GM12891 (cell line): ENCODE measurements at regions not wholly inside any gene's neighbourhood (a gene's known extent, or its start where the extent isn't known, plus 50 kb on each side); places are given as distances from the start of the nearest gene placed in this dataset.
"Not testable (repeated sequence)": the region's sequence is repeated elsewhere in the genome, so short reads cannot be mapped to it uniquely, and the experiment has no call there.

Experiments
- DNase-seq: peaks from one replicate; pipeline ENCODE4 v3.0.0; 2011; ENCODE audit warnings: low spot score; ENCODE audit not compliant: insufficient read length
- FAIRE-seq: peaks from 2 replicates; lab custom pipeline; 2011; peaks lifted over from hg19 to GRCh38; lab: Jason Lieb, UNC
- PAX5 ChIP-seq: IDR thresholded peaks from 2 replicates; pipeline ENCODE4 v1.6.1; 2011; ENCODE audit warnings: low read length, moderate library complexity, mild to moderate bottlenecking; ENCODE audit not compliant: insufficient read depth, severe bottlenecking
- POLR2A ChIP-seq: IDR thresholded peaks from 2 replicates; pipeline ENCODE4 v1.6.1; 2011; ENCODE audit warnings: low read depth, low read length, control low read depth
- POLR2AphosphoS5 ChIP-seq: IDR thresholded peaks from 2 replicates; pipeline ENCODE4 v1.6.1; 2011; ENCODE audit warnings: low read depth, low read length, control low read depth
- POU2F2 ChIP-seq: IDR thresholded peaks from 2 replicates; pipeline ENCODE4 v1.6.1; 2011; ENCODE audit warnings: low read depth, mild to moderate bottlenecking, control low read depth, low read length, moderate library complexity
- SPI1 ChIP-seq: IDR thresholded peaks from 2 replicates; pipeline ENCODE4 v1.6.1; 2011; ENCODE audit warnings: low read depth, low read length, control low read depth
- TAF1 ChIP-seq: IDR thresholded peaks from 2 replicates; pipeline ENCODE4 v1.6.1; 2011; ENCODE audit warnings: low read depth, low read length, control low read depth

GRCh38 chr10:25843551-25844170 is 90.4 kb upstream of the MYO3A start:
- FAIRE-seq: no peak
- TF ChIP-seq POLR2AphosphoS5 (no peak), SPI1 (no peak), TAF1 (no peak), POLR2A (no peak), POU2F2 (no peak), PAX5 (no peak)

GRCh38 chr10:25844716-25845115 is 89.3 kb upstream of the MYO3A start:
- FAIRE-seq, DNase-seq: not testable (repeated sequence)

More at GRCh38 chr10:25843551-25844170, 90.4 kb upstream of the MYO3A start:
- DNase-seq: no peak

- TF ChIP-seq PAX5 (no peak), SPI1 (no peak), POLR2AphosphoS5 (no peak), POU2F2 (no peak), TAF1 (no peak), POLR2A (no peak)
- DNase-seq: no peak
- FAIRE-seq: no peak
These were observed 84.8 kb upstream of the MYO3A start for GRCh38 chr10:25849268-25849667.

GRCh38 chr10:25849988-25850387 is 84.0 kb upstream of the MYO3A start:
- FAIRE-seq (no peak), DNase-seq (no peak)
- TF ChIP-seq POLR2AphosphoS5: no peak
- TF ChIP-seq TAF1: no peak
- TF ChIP-seq POLR2A: no peak
- no peak for TF ChIP-seq PAX5
- TF ChIP-seq POU2F2: no peak

GRCh38 chr10:25851548-25851947 is 82.5 kb upstream of the MYO3A start:
- FAIRE-seq (no peak), DNase-seq (no peak)
- TF ChIP-seq POLR2AphosphoS5 (no peak), PAX5 (no peak), POU2F2 (no peak)

GRCh38 chr10:25852364-25852941 is 81.6 kb upstream of the MYO3A start:
- no peak for FAIRE-seq
- no peak for DNase-seq
- no peak for TF ChIP-seq PAX5
- TF ChIP-seq POLR2A: no peak

- FAIRE-seq: no peak
- no peak for DNase-seq
- TF ChIP-seq POU2F2: no peak
These were observed 76.0 kb upstream of the MYO3A start for GRCh38 chr10:25858076-25858475.

- FAIRE-seq (no peak), DNase-seq (no peak)
- TF ChIP-seq SPI1 (no peak), TAF1 (no peak), POLR2AphosphoS5 (no peak), POLR2A (no peak), POU2F2 (no peak), PAX5 (no peak)
These were observed 68.8 kb upstream of the MYO3A start for GRCh38 chr10:25865267-25865666.

- TF ChIP-seq POLR2A (no peak), POLR2AphosphoS5 (no peak), TAF1 (no peak), POU2F2 (no peak), PAX5 (no peak), SPI1 (no peak)
- DNase-seq (no peak), FAIRE-seq (no peak)
These were observed 66.7 kb upstream of the MYO3A start for GRCh38 chr10:25867321-25867720.

- TF ChIP-seq POU2F2 (no peak), POLR2A (no peak), TAF1 (no peak), SPI1 (no peak), POLR2AphosphoS5 (no peak), PAX5 (no peak)
- DNase-seq (no peak), FAIRE-seq (no peak)
These were observed 64.9 kb upstream of the MYO3A start for GRCh38 chr10:25869067-25869591.
